ENCODE measurements at regions not wholly inside any gene's neighbourhood (a gene's known extent, or its start where the extent isn't known, plus 50 kb on each side); places are given as distances from the start of the nearest gene placed in this dataset.
"Not testable (repeated sequence)": the region's sequence is repeated elsewhere in the genome, so short reads cannot be mapped to it uniquely, and the experiment has no call there.

DNA sequence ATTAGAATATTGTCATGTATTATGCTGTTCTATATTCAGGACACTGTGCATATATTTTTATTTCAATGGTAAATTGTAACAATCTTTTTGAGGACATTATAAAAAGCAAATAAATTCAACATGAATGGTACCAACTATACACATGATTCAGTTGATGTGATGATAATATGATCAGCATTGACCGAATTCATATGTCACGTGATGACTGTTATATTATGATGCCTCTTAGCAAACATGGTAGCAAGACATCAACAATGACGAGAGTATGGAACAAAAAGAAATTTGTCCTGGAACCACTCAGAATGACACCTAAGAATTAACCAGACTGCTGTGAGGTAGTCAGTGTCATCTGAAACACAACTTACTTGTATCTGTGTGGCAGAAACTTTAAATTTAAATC lies 161.5 kb upstream of the OR13F1 start:
- no peak for TF ChIP-seq ZFX (IDR thresholded peaks at IDR 0.05)
- TF ChIP-seq, protein P1, sequence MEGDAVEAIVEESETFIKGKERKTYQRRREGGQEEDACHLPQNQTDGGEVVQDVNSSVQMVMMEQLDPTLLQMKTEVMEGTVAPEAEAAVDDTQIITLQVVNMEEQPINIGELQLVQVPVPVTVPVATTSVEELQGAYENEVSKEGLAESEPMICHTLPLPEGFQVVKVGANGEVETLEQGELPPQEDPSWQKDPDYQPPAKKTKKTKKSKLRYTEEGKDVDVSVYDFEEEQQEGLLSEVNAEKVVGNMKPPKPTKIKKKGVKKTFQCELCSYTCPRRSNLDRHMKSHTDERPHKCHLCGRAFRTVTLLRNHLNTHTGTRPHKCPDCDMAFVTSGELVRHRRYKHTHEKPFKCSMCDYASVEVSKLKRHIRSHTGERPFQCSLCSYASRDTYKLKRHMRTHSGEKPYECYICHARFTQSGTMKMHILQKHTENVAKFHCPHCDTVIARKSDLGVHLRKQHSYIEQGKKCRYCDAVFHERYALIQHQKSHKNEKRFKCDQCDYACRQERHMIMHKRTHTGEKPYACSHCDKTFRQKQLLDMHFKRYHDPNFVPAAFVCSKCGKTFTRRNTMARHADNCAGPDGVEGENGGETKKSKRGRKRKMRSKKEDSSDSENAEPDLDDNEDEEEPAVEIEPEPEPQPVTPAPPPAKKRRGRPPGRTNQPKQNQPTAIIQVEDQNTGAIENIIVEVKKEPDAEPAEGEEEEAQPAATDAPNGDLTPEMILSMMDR (conservative IDR thresholded peaks at IDR 0.05): no peak

DNA sequence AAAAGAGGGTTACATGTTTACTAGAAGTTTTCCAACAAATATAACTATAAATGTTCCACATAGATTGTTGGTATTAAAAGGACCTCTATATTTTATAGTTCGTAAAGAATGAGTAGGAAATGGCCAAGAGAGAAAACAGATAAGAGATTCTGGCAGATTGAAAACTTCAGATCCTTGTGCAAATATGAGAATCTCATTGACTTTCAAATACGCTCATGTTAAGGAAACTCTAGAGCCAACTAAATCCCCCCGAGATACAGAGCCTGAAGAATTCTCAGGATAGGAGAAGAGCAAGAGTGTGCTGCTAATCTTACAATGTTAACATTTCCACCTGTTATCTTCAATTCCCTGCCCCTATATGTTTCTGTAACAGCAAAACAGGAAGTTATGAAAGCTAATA lies 159.0 kb upstream of the OR13F1 start:
- H3K27ac ChIP-seq: no peak overlapping the region
- TF ChIP-seq, protein P1 (conservative IDR thresholded peaks at IDR 0.05): no peak
- TF ChIP-seq ZFX (IDR thresholded peaks at IDR 0.05): no peak

More for the DNA sequence above, 161.5 kb upstream of the OR13F1 start:
- H3K27ac ChIP-seq: no peak overlapping the region

DNA sequence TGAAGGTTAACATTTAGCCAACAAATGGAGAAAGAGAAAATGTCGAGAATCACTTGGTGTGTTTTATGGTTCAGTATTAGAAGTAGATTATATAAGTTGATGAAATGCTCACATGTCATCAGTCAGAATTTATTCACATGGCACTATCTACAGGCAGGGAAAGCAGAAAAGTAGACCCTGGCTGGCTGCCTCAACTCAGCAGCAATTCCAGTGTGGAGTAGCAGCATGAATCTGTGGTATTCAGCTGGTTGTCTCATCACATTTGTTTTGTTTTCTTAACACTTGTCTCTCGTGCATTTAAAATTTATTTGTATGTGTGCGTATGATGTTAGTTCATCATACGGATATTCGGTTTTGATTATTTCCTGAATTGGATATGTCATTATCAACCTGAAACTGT lies 153.5 kb upstream of the OR13F1 start:
- H3K27ac ChIP-seq: no peak overlapping the region
- TF ChIP-seq, protein P1 (conservative IDR thresholded peaks at IDR 0.05): no peak
- no peak for TF ChIP-seq ZFX (IDR thresholded peaks at IDR 0.05)

DNA sequence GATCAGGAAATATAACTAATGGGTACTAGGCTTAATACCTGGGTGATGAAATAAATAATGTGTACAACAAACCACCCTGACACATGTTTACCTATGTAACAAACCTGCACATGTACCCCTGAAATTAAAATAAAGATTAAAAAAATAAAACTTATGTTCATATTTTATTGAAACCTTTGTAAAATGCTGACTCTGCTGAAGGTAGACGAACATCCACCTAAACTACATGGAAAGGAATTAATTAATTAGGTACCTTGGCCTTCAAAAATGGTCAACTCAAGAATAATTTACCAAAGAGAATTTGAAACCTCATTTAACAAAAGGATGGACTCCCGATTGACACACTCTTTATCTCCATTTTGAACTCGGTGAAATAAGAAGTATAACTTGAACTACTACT lies 152.3 kb upstream of the OR13F1 start:
- no peak for TF ChIP-seq ZFX (IDR thresholded peaks at IDR 0.05)
- TF ChIP-seq, protein P1 (conservative IDR thresholded peaks at IDR 0.05): no peak
- H3K27ac ChIP-seq: no peak overlapping the region

DNA sequence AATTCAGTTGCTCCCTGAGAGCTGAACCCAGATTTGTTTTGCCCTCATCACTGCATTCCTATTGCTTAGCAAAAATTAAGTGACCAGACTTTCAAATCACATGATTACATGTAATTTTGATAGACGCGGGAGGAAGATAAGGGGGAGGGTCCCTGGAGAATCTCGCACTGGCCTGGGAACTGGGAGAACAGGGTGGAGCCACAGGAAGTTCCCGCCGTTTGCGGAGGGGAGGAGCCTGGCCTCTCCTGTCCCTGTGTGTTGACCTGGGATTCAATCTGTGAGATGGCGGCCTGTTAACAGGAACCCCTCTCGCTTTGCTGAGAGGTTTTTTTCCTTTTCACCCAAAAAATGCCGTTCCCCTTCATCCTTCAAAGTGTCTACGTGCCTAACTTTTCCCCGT lies 142.9 kb upstream of the OR13F1 start:
- H3K27ac ChIP-seq: no peak overlapping the region
- TF ChIP-seq, protein P1 (conservative IDR thresholded peaks at IDR 0.05): no peak
- TF ChIP-seq ZFX (IDR thresholded peaks at IDR 0.05): no peak

DNA sequence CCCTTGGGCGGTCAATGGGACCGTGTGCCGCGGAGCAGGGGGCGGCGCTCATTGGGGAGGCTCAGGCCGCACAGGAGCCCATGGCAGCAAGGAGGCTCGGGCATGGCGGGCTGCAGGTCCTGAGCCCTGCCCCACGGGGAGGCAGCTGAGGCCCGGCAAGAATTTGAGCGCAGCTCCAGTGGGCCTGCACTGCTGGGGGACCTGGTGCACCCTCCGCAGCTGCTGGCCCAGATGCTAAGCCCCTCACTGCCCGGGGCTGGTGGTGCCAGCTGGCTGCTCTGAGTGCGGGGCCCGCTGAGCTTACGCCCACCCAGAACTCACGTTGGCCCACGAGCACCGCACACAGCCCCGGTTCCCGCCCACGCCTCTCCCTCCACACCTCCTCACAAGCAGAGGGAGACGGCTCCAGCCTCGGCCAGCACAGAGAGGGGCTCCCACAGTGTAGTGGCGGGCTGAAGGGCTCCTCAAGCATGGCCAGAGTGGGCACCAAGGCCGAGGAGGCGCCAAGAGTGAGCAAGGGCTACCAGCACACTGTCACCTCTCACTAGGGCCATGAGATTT lies 141.1 kb upstream of the OR13F1 start:
- TF ChIP-seq, protein P1 (conservative IDR thresholded peaks at IDR 0.05): no peak
- H3K27ac ChIP-seq: no peak overlapping the region

DNA sequence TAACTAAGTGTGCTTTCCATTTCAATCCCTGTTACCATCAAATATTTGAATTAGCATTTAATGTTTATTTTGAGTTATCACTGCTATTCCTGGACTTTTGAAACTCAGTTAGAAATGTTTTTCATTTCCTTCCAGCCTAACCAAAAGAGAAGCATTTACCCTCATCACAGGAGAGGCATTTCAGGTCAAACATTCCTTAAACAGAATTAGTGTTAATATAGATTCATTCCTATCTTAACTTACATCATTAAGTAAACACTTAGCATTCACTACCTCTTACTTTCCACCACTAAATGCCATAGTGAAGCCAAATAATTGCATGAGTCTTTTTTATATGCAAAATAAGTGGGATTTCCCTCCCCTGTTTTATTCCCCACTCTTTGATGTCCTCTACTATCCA lies 136.6 kb upstream of the OR13F1 start:
- H3K27ac ChIP-seq: no peak overlapping the region
- TF ChIP-seq ZFX (IDR thresholded peaks at IDR 0.05): no peak
- TF ChIP-seq, protein P1 (conservative IDR thresholded peaks at IDR 0.05): no peak

DNA sequence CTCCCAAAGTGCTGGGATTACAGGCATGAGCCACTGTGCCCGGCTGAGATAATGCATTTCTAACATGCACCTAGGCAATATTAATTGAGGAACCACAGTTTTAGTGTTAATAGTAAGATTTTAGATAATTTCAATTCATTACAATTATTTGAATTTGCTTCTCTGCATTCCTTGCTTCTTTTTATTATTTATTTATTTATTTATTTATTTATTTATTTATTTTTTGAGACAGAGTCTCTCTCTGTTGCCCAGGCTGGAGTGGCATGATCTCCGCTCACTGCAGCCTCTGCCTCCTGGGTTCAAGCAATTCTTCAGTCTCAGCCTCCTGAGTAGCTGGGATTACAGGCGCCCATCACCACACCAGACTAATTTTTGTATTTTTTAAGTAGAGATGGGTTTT lies 135.7 kb upstream of the OR13F1 start:
- H3K27ac ChIP-seq: not testable (repeated sequence)

Data from C4-2B (cell line).